Sigmoid colon (tissue), 6 donors: ENCODE measurements at regions not wholly inside any gene's neighbourhood (a gene's known extent, or its start where the extent isn't known, plus 50 kb on each side); places are given as distances from the start of the nearest gene placed in this dataset.

Source experiments
- DNase-seq: peaks from one replicate; pipeline ENCODE4 v3.0.0-alpha.2; 2019
- H3K27ac ChIP-seq, 4 donors: fragments of 200-600 bp; sonication (generic); one replicate each; pipeline ENCODE4 v1.5.1; 2016 to 2019; ENCODE audit warnings: mild to moderate bottlenecking in 1 of 4
- H3K27me3 ChIP-seq, 3 donors: fragments of 200-600 bp; sonication (generic); one replicate each; pipeline ENCODE4 v1.5.1; 2019; ENCODE audit warnings: mild to moderate bottlenecking in 1 of 3
- H3K36me3 ChIP-seq, 4 donors: fragments of 200-600 bp; sonication (generic); one replicate each; pipeline ENCODE4 v1.5.1; 2016 to 2019
- H3K4me1 ChIP-seq, 4 donors: fragments of 200-600 bp; sonication (generic); one replicate each; pipeline ENCODE4 v1.5.1; 2017 to 2019
- H3K4me3 ChIP-seq, 4 donors: fragments of 200-600 bp; sonication (generic); one replicate each; pipeline ENCODE4 v1.5.1; 2017 to 2019; ENCODE audit warnings: mild to moderate bottlenecking in 2 of 4, moderate library complexity in 1 of 4
- H3K9me3 ChIP-seq, 4 donors: fragments of 200-600 bp in 3 of 4; sonication (generic) in 3 of 4; one replicate each; pipeline versions ENCODE4 v1.5.1 to v1.6.1; 2013 to 2019
- CTCF ChIP-seq, 4 experiments: fragments of 450-650 bp in 3 of 4; fragments of 200-600 bp in 1 of 4; IDR thresholded peaks; one replicate each; pipeline ENCODE4 v1.5.1; 2016 to 2019; ENCODE audit warnings: antibody characterized with exemption in 4 of 4, mild to moderate bottlenecking in 3 of 4, moderate library complexity in 2 of 4
- EP300 ChIP-seq, 4 donors: sonication (generic); formaldehyde crosslinking; IDR thresholded peaks; one replicate each; pipeline ENCODE4 v1.6.1; 2017; ENCODE audit warnings: antibody characterized with exemption in 4 of 4
- POLR2A ChIP-seq, 2 donors: fragments of 450-650 bp; IDR thresholded peaks; one replicate each; pipeline ENCODE4 v1.6.1; 2016; ENCODE audit warnings: antibody characterized with exemption in 2 of 2, mild to moderate bottlenecking in 2 of 2, moderate library complexity in 2 of 2
- POLR2AphosphoS5 ChIP-seq, 4 donors: sonication (generic); formaldehyde crosslinking; IDR thresholded peaks; one replicate each; pipeline ENCODE4 v1.6.1; 2017; ENCODE audit warnings: antibody characterized with exemption in 4 of 4
- WGBS, 2 donors: extraction: QIAGEN DNeasy Blood & Tissue Kit; methylation state at CpG; one replicate each; pipeline ENCODE4 v1.1.7; 2013; 5-methylcytosine and 5-hydroxymethylcytosine counted together
- intact Hi-C: fragments of 100-400 bp; cut with DNase I; formaldehyde crosslinking; loops from one replicate; pipeline ENCODE4 v1.15.1; 2023
- donor health status: healthy with polysubstance abuse.
- donor health status: healthy.

- Histone ChIP-seq H3K9me3 (no peaks in the 10 kb centered on the region), H3K4me3 (no peak overlapping the region), H3K27me3 (no peaks in the 10 kb centered on the region), H3K27ac (no peak overlapping the region), H3K36me3 (no peaks in the 10 kb centered on the region), H3K4me1 (peaks cover 0 to 32% (median 20%) of the 10 kb centered on the region in 4 donors)
- 96 to 97% methylated on average over 1 of the region's 1 CpG for WGBS, 2 donors
- DNase-seq, result no peak
- intact Hi-C loops, result no loop called here
- TF ChIP-seq POLR2AphosphoS5 (IDR thresholded peaks at IDR 0.05), result no peak
- no peak for TF ChIP-seq CTCF (IDR thresholded peaks at IDR 0.05)
- TF ChIP-seq POLR2A (IDR thresholded peaks at IDR 0.05), result no peak
- TF ChIP-seq EP300 (IDR thresholded peaks at IDR 0.05), result no peak
These were observed 81.2 kb downstream of the VCPKMT start for GRCh38 chr14:50035214-50035613.

- intact Hi-C loops, result no loop called here
- no peak for TF ChIP-seq CTCF (IDR thresholded peaks at IDR 0.05)
- no peak for TF ChIP-seq POLR2AphosphoS5 (IDR thresholded peaks at IDR 0.05)
- no peak for TF ChIP-seq EP300 (IDR thresholded peaks at IDR 0.05)
- no peak for TF ChIP-seq POLR2A (IDR thresholded peaks at IDR 0.05)
- Histone ChIP-seq H3K27me3 (no peaks in the 10 kb centered on the region), H3K9me3 (no peaks in the 10 kb centered on the region), H3K4me3 (no peak overlapping the region), H3K36me3 (no peaks in the 10 kb centered on the region), H3K4me1 (peaks cover 0 to 32% (median 20%) of the 10 kb centered on the region in 4 donors), H3K27ac (no peak overlapping the region)
- no peak for DNase-seq
- 94 to 96% methylated on average over 3 of the region's 3 CpGs for WGBS, 2 donors
These were observed 80.2 kb downstream of the VCPKMT start for GRCh38 chr14:50036211-50036610.

GRCh38 chr14:50036637-50037036 lies 79.7 kb downstream of the VCPKMT start:
- no peak for DNase-seq
- peaks cover 0 to 32% (median 20%) of the 10 kb centered on the region in 4 donors for H3K4me1 ChIP-seq
- H3K27ac ChIP-seq, result peak overlapping the region in 1 of 4 donors; percentile 79
- no peaks in the 10 kb centered on the region for H3K9me3 ChIP-seq
- no peak overlapping the region for H3K4me3 ChIP-seq
- no peaks in the 10 kb centered on the region for H3K27me3 ChIP-seq
- 97% methylated on average over 4 of the region's 4 CpGs for WGBS, 2 donors
- intact Hi-C loops, result no loop called here
- no peak for TF ChIP-seq POLR2A (IDR thresholded peaks at IDR 0.05)
- no peak for TF ChIP-seq CTCF (IDR thresholded peaks at IDR 0.05)
- no peak for TF ChIP-seq EP300 (IDR thresholded peaks at IDR 0.05)
- TF ChIP-seq POLR2AphosphoS5 (IDR thresholded peaks at IDR 0.05), result no peak
- H3K36me3 ChIP-seq, result no peaks in the 10 kb centered on the region

- H3K36me3 ChIP-seq, result no peaks in the 10 kb centered on the region
- H3K27me3 ChIP-seq, result no peaks in the 10 kb centered on the region
- intact Hi-C loops, result no loop called here
- TF ChIP-seq CTCF (IDR thresholded peaks at IDR 0.05), result no peak
- no peak for TF ChIP-seq POLR2AphosphoS5 (IDR thresholded peaks at IDR 0.05)
- no peak for TF ChIP-seq POLR2A (IDR thresholded peaks at IDR 0.05)
- TF ChIP-seq EP300 (IDR thresholded peaks at IDR 0.05), result no peak
- no peaks in the 10 kb centered on the region for H3K9me3 ChIP-seq
- peaks cover 0 to 32% (median 20%) of the 10 kb centered on the region in 4 donors for H3K4me1 ChIP-seq
- peak overlapping the region in 2 of 4 donors; percentile 73 to 79 for H3K27ac ChIP-seq
- DNase-seq, result no peak
- 97 to 100% methylated on average over 2 of the region's 2 CpGs for WGBS, 2 donors
- no peak overlapping the region for H3K4me3 ChIP-seq
These were observed 79.1 kb downstream of the VCPKMT start for GRCh38 chr14:50037240-50037639.

GRCh38 chr14:50037852-50038251 lies 78.5 kb downstream of the VCPKMT start:
- TF ChIP-seq EP300 (IDR thresholded peaks at IDR 0.05), result peak in 1 of 4 donors; percentile 4
- no peak for TF ChIP-seq POLR2A (IDR thresholded peaks at IDR 0.05)
- WGBS, 2 donors, result 54 to 76% methylated on average over 6 of the region's 6 CpGs
- Histone ChIP-seq H3K4me3 (no peak overlapping the region), H3K27me3 (no peaks in the 10 kb centered on the region), H3K9me3 (no peaks in the 10 kb centered on the region), H3K36me3 (no peaks in the 10 kb centered on the region), H3K4me1 (peaks cover 0 to 32% (median 20%) of the 10 kb centered on the region in 4 donors), H3K27ac (peak overlapping the region in 3 of 4 donors; percentile 66 to 79 (median 73))
- no peak for DNase-seq
- intact Hi-C loops, result no loop called here
